ENCODE measurements at regions not wholly inside any gene's neighbourhood (a gene's known extent, or its start where the extent isn't known, plus 50 kb on each side); places are given as distances from the start of the nearest gene placed in this dataset.
A peak's percentile ranks its signal among the peaks of the same experiment; 100 is the strongest.

GRCh38 chr5:124660229-124661093 is 86.0 kb downstream of the ZNF608 start:
- Histone ChIP-seq H3K4me3 (ENCODE audit: low read depth in 2 of 2, low read length in 1 of 2) (no peak overlapping the region), H3K4me2 (peak overlapping the region; percentile 64), H3K4me1 (ENCODE audit: control insufficient read depth in 1 of 2, insufficient read depth in 2 of 2, low read depth in 1 of 2, low read length in 1 of 2) (peaks cover 50 to 58% of the 10 kb centered on the region in 2 experiments), H3K9me2 (no peaks in the 10 kb centered on the region), H3K79me2 (ENCODE audit: insufficient read depth) (no peaks in the 10 kb centered on the region), H3K9me3 (no peaks in the 10 kb centered on the region), H3K27ac (ENCODE audit: low read depth in 2 of 2, low read length in 1 of 2) (peak overlapping the region; percentile 52 to 84), H3F3A (replicated peaks; ENCODE audit: insufficient read depth) (peaks cover 3% of the 10 kb centered on the region), H4K20me1 (ENCODE audit: insufficient read depth) (no peaks in the 10 kb centered on the region), H2AFZ (ENCODE audit: low read depth) (no peak overlapping the region), H3K36me3 (replicated peaks in 1 of 2; ENCODE audit: control insufficient read depth in 1 of 2, insufficient read depth in 2 of 2, low read length in 1 of 2) (no peaks in the 10 kb centered on the region), H3K27me3 (ENCODE audit: insufficient read depth) (no peaks in the 10 kb centered on the region), H3K9ac (no peak overlapping the region)
- POLR2A ChIA-PET, result interaction anchor here (0.6 to 1.1 kb wide), 2 partner anchors 132 to 199 kb away, joined by 3 read pairs; no protein-coding TSS in a partner anchor
- 71% methylated on average over 6 of the region's 6 CpGs for WGBS (ENCODE audit: low lambda C conversion rate)
- TF ChIP-seq MAX (IDR thresholded peaks at IDR 0.05; ENCODE audit: low read depth), result no peak
- peak; percentile 60; the same call in 1 of the 2 replicates for TF ChIP-seq TEAD4 (IDR thresholded peaks at IDR 0.05; ENCODE audit: borderline replicate concordance, insufficient read depth)
- TF ChIP-seq TCF12 (IDR thresholded peaks at IDR 0.05), result no peak
- TF ChIP-seq NFIC (IDR thresholded peaks at IDR 0.05; ENCODE audit: borderline replicate concordance), result peak; percentile 76
- 0 out of 2 replicates have a peak, but pooled peaks have one; percentile 15 for TF ChIP-seq FOSL2 (IDR thresholded peaks at IDR 0.05; ENCODE audit: borderline replicate concordance, low read depth)
- CTCF ChIA-PET, result no interaction called here
- no peak for DNase-seq

- peaks cover 7% of the 10 kb centered on the region for H3F3A ChIP-seq (replicated peaks; ENCODE audit: insufficient read depth)
- ChIA-PET POLR2A (interaction anchor here (1.1 kb wide), 1 partner anchor 198 kb away, joined by 3 read pairs; no protein-coding TSS in a partner anchor), CTCF (no interaction called here)
- H3K4me2 ChIP-seq, result no peak overlapping the region; the same call in 1 of the 2 replicates
- no peaks in the 10 kb centered on the region for H3K9me3 ChIP-seq
- H3K79me2 ChIP-seq (ENCODE audit: insufficient read depth), result no peaks in the 10 kb centered on the region
- H3K4me3 ChIP-seq (ENCODE audit: low read depth in 2 of 2, low read length in 1 of 2), result no peak overlapping the region
- H3K27ac ChIP-seq (ENCODE audit: low read depth in 2 of 2, low read length in 1 of 2), result peak overlapping the region in 1 of 2 experiments; percentile 84; a peak in 2 of 4 replicates
- no peaks in the 10 kb centered on the region for H3K36me3 ChIP-seq (replicated peaks in 1 of 2; ENCODE audit: control insufficient read depth in 1 of 2, insufficient read depth in 2 of 2, low read length in 1 of 2)
- H3K9me2 ChIP-seq, result no peaks in the 10 kb centered on the region
- no peak overlapping the region for H2AFZ ChIP-seq (ENCODE audit: low read depth)
- H3K27me3 ChIP-seq (ENCODE audit: insufficient read depth), result no peaks in the 10 kb centered on the region
- DNase-seq, result no peak
- H4K20me1 ChIP-seq (ENCODE audit: insufficient read depth), result no peaks in the 10 kb centered on the region
- H3K4me1 ChIP-seq (ENCODE audit: control insufficient read depth in 1 of 2, insufficient read depth in 2 of 2, low read depth in 1 of 2, low read length in 1 of 2), result peaks cover 54 to 65% of the 10 kb centered on the region in 2 experiments
- TF ChIP-seq CHD2 (IDR thresholded peaks at IDR 0.05; ENCODE audit: low read length, partially characterized antibody), result no peak
- TF ChIP-seq GABPA (IDR thresholded peaks at IDR 0.05; ENCODE audit: low read depth), result no peak
- no peak for TF ChIP-seq PBX3 (IDR thresholded peaks at IDR 0.05)
- TF ChIP-seq TCF12 (IDR thresholded peaks at IDR 0.05), result no peak
- TF ChIP-seq RAD21 (IDR thresholded peaks at IDR 0.05; ENCODE audit: low read length), result no peak
- TF ChIP-seq SMC3 (IDR thresholded peaks at IDR 0.05; ENCODE audit: low read depth, low read length), result no peak
- no peak for TF ChIP-seq FOXM1 (IDR thresholded peaks at IDR 0.05; ENCODE audit: low read depth)
- TF ChIP-seq NFIC (IDR thresholded peaks at IDR 0.05; ENCODE audit: borderline replicate concordance), result no peak
- TF ChIP-seq EZH2phosphoT487 (IDR thresholded peaks at IDR 0.05; ENCODE audit: borderline replicate concordance, low read depth), result no peak
- TF ChIP-seq RXRA (IDR thresholded peaks at IDR 0.05; ENCODE audit: borderline replicate concordance, low read depth), result no peak
- H3K9ac ChIP-seq, result no peak overlapping the region
- WGBS (ENCODE audit: low lambda C conversion rate), result 77% methylated on average over 4 of the region's 4 CpGs
These were observed 86.6 kb downstream of the ZNF608 start for GRCh38 chr5:124659798-124660197.

Measured in SK-N-SH (cell line).